AG10803 (cell line): ENCODE measurements at regions not wholly inside any gene's neighbourhood (a gene's known extent, or its start where the extent isn't known, plus 50 kb on each side); places are given as distances from the start of the nearest gene placed in this dataset.

Experiments used
- DNase-seq: peaks from one replicate; pipeline ENCODE4 v3.0.0; 2010; ENCODE audit warnings: low read depth
- H3K4me3 ChIP-seq: 2 replicates; pipeline ENCODE4 v1.5.1; 2011; ENCODE audit warnings: mild to moderate bottlenecking, low read length, control low read depth
- CTCF ChIP-seq: conservative IDR thresholded peaks from 2 replicates; pipeline ENCODE4 v1.5.1; 2011; ENCODE audit warnings: mild to moderate bottlenecking, low read length, control low read depth, inconsistent platforms

GRCh38 chr3:188043891-188044290 lies 110.1 kb upstream of the LPP start:
- TF ChIP-seq CTCF, result no peak
- H3K4me3 ChIP-seq, result no peak overlapping the region
- DNase-seq, result no peak

- H3K4me3 ChIP-seq, result no peak overlapping the region
- peak; percentile 36 for DNase-seq
- no peak for TF ChIP-seq CTCF
Observed at GRCh38 chr3:188046561-188047211, 107.3 kb upstream of the LPP start.

- DNase-seq, result no peak
- no peak for TF ChIP-seq CTCF
- H3K4me3 ChIP-seq, result no peak overlapping the region
Observed at GRCh38 chr3:188047536-188047935, 106.4 kb upstream of the LPP start.

GRCh38 chr3:188049606-188050530 lies 104.1 kb upstream of the LPP start:
- no peak for TF ChIP-seq CTCF
- no peak overlapping the region for H3K4me3 ChIP-seq
- no peak for DNase-seq

GRCh38 chr3:188051801-188052168 lies 102.2 kb upstream of the LPP start:
- H3K4me3 ChIP-seq, result no peak overlapping the region
- no peak for DNase-seq
- no peak for TF ChIP-seq CTCF

- no peak for DNase-seq
- H3K4me3 ChIP-seq, result no peak overlapping the region
- TF ChIP-seq CTCF, result no peak
Observed at GRCh38 chr3:188052169-188053035, 101.6 kb upstream of the LPP start.
